GM18951 (cell line): ENCODE measurements at regions not wholly inside any gene's neighbourhood (a gene's known extent, or its start where the extent isn't known, plus 50 kb on each side); places are given as distances from the start of the nearest gene placed in this dataset.

Source experiments
- POLR2A ChIP-seq: IDR thresholded peaks from 4 replicates; pipeline ENCODE4 v1.6.1; 2011; ENCODE audit warnings: mild to moderate bottlenecking; ENCODE audit not compliant: insufficient read length, insufficient read depth; ENCODE audit errors: extremely low read depth
- in situ Hi-C: fragments of 300-500 bp; cut with MboI; formaldehyde crosslinking; loops from one replicate; pipeline ENCODE4 v1.12.0; 2022; ENCODE audit warnings: low sequenced_read_pairs, mixed read lengths, inconsistent platforms; ENCODE audit not compliant: unreplicated experiment

DNA sequence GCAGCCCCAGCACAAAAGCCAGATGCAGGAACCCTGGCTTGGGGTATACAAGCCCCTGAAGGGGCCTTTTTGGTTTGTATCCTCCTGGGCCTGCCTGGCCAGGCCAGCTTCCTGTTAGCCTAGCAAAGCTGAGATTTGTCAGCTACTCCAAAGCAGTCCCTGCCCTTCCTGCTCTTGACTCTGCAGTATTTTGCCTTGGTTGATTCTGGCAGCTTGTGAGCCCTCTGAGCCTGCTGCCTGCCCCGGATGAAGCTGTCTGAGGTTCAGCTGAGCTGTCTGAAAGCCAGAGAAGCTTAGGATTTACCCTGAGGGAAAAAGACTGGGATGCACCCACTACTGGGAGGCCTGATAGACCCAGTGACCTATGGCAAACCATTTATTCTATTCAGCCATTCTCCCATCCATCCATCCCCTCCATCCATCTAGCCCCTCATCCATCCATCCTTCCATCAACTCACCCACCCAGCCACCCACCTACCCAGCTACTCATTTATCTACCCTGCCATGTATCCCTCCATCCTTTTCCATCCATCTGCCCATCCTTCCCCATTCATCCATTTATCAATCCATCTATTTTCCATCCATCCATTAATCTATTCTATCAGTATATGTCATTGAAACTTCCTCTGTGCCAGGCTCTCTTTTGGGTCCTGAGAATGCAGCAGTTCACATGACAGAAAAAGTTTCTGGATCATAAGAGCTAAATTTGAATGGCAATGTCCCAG is 307.5 kb downstream of the DHX35 start:
- no peak for TF ChIP-seq POLR2A
- in situ Hi-C loops, result loop anchor here (25.0 kb wide), 1 partner anchor 1418 kb away; the partner anchor contains the start of gene MAFB

DNA sequence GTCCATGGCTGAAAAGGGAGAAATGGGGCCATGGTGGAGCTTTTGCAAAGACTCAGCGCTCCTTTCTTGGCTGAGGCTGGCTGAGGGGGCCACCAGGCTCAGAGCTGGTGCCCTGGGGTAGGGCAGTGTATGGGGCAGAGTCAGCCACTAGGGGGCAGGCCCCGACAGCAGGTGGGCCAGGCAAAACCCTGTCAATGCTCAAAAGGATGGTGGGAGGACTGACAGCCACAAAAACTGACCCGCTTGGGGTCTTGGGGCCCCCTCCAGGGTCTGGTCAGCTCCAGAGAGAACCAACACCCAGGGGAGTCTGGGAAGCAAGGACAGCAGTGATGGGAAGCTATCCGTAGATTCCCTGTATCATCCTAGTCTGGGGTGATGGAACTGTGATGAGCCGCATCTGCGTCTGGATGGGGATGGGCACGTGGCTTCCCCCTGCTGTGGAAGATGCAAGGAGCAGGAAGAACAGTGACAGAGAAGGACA is 306.9 kb downstream of the DHX35 start:
- in situ Hi-C loops, result loop anchor here (25.0 kb wide), 1 partner anchor 1418 kb away; the partner anchor contains the start of gene MAFB
- no peak for TF ChIP-seq POLR2A

DNA sequence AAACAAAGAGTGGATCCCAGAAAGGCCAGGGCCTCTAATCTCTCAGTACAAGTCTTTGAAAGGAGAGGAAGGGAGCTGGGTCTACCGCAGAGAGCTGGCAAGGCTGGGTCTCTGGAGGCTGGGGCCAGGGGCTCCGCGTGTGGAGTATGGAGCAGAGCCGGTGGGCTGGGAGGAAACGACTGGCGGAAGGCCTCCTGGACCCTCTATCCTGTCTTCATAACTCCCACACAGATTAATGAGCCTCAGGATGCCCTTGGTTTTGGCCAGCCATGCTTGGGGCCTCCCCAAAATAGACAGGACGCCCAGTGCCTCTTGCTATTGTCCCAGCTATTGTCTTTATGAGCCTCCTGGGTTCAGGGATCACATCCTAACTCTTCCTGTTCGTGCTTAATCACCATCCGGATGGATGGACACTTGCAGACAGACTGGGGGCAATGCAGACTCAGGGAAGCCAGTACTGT is 306.4 kb downstream of the DHX35 start:
- in situ Hi-C loops, result loop anchor here (25.0 kb wide), 1 partner anchor 1419 kb away; the partner anchor contains the start of gene MAFB

DNA sequence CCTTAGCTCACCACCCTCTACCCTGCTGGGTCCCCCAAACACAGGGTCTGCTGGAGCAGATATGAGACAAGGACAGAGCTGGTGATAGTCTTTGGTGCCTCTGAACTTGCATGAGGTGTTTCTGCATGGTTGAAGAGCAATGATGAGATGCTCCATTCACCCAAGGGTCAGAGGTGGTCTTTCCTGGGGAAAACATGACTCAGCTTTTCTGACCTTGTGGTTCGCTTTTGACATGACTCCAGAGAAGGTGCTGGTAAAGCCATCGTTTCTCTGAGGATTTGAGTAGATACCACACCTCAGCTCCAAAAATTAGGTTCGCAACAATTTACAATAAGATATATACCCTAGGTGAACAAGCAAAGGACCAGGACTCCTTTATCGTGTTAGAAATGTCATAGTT is 304.8 kb downstream of the DHX35 start:
- TF ChIP-seq POLR2A, result no peak
- in situ Hi-C loops, result loop anchor here (25.0 kb wide), 1 partner anchor 1420 kb away; the partner anchor contains the start of gene MAFB

More for the DNA sequence above, 306.4 kb downstream of the DHX35 start:
- TF ChIP-seq POLR2A, result no peak

DNA sequence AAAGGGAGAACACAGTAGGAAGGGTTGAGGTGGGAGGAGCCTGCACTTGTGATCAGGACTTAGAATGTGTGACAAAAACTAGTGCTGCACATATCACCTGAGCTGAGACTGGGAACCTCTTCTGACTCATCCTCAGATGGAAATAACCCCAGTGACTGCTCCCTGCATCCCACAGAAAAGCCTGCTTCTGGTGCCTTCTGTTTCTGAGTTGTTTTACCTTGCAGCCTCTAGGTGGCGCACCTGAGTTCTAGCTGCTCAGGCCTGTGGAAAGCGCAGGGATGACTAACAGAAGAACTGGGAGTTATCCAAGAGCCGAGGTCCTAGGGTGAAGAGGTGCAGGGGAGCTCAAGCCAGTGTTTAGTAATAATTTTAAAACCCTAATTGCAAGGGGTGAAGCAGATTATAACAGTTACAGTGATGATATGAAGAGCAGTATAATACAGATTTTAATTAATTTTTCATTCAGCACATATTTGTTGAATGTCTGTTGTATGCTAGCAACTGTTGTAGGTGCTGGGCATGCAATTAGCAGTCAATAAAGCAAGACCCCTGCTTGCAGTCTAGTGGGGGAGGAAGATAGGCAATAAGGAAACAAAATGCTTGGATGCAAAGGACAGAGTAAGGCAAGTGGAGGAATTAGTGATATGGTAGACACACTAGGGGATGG is 302.5 kb downstream of the DHX35 start:
- in situ Hi-C loops, result loop anchor here (25.0 kb wide), 1 partner anchor 1423 kb away; the partner anchor contains the start of gene MAFB

DNA sequence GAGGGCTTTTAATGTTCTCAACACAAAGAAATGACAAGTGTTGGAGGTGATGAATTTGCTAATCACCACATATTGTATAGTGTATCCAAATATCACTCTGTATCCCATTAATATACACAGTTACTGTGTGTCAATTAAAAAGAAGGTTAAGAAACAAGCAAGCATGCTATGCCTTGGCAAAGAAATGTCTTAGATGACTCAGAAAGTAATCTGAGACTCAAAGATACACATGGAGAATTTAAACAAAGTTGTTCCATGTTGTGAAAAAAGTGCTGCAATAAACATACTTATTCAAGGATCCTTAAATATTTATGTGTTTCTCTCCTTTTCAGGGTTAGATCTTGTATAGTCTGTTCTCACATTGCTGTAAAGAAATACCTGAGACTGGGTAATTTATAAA is 300.9 kb downstream of the DHX35 start:
- in situ Hi-C loops, result loop anchor here (25.0 kb wide), 1 partner anchor 1424 kb away; the partner anchor contains the start of gene MAFB
- no peak for TF ChIP-seq POLR2A

More for the DNA sequence above, 302.5 kb downstream of the DHX35 start:
- no peak for TF ChIP-seq POLR2A

DNA sequence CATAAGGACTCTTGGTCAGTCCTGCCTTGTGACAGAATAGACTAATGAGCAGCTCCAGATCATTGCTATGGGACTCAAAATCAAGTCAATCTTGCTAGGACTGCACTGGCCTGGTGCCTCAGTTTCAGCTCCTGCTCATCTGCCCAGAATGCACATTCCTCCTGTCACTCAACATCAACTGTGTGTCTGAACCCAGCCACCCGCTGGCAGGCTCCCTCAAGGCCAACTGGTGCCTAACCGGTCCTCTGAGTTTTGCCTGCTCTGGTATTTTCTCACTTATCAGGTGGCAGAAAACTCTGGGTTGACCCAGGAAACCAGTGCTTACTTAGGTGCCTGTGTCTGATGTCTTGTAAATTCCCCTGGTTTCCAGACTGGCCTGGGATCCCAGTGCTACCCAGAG is 297.7 kb downstream of the DHX35 start:
- in situ Hi-C loops, result loop anchor here (25.0 kb wide), 1 partner anchor 1427 kb away; the partner anchor contains the start of gene MAFB
- no peak for TF ChIP-seq POLR2A

DNA sequence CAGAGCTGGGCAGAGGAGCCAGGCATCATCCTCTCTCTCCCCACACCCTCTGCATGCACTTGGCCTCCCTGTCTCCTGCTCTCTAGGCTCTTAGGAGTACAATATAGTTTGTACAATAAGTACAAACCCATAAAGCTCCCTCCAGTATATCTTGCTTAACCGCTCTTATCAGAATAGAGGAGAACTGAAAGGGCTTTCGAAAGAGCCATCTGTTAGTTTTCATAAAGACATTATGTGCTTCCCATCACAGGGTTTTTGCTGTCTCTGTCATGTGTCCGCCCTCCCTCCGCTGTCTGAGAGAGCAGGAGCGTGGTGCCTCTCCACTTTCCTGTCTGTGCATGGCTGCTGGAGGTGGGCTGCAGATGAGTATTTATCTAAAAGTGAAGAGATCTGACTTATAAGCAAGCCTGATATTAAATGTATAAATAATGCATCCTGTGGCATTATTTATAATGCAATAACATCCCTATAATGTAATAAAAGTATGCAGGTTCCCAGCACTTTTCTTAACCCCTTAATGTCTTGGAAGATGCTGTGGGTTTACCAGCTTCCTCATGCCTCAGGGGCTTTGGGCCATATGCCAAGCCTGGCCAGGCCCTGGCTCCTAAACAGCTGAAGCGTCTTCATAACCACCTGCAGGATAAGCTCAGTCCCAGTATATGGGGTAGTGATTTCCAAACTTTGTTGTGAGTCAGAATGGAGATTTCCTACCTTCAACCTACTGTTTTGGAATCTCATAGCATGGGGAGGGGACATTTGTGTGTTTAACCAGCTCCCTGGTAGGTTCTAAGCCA is 297.1 kb downstream of the DHX35 start:
- no peak for TF ChIP-seq POLR2A
- in situ Hi-C loops, result loop anchor here (25.0 kb wide), 1 partner anchor 1428 kb away; the partner anchor contains the start of gene MAFB

DNA sequence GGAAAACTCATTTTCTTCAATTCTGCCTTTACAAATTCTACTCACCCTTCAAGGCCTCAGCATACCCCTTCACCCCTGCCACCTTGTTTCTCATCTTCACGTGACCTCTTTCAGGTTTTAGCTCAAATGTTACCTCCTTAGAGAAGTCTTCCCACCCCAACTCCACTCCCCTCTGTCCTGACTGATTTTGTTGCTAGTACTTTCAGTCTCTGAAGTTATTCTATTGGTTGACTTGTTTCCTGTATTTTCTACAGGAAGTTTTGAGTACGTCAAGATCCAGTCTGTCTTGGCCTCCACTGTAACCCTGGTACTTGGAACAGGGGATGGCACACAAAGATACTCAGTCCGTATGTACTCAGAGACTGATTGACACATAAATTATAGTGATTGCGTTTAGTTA is 296.1 kb downstream of the DHX35 start:
- TF ChIP-seq POLR2A, result no peak
- in situ Hi-C loops, result loop anchor here (25.0 kb wide), 1 partner anchor 1429 kb away; the partner anchor contains the start of gene MAFB

DNA sequence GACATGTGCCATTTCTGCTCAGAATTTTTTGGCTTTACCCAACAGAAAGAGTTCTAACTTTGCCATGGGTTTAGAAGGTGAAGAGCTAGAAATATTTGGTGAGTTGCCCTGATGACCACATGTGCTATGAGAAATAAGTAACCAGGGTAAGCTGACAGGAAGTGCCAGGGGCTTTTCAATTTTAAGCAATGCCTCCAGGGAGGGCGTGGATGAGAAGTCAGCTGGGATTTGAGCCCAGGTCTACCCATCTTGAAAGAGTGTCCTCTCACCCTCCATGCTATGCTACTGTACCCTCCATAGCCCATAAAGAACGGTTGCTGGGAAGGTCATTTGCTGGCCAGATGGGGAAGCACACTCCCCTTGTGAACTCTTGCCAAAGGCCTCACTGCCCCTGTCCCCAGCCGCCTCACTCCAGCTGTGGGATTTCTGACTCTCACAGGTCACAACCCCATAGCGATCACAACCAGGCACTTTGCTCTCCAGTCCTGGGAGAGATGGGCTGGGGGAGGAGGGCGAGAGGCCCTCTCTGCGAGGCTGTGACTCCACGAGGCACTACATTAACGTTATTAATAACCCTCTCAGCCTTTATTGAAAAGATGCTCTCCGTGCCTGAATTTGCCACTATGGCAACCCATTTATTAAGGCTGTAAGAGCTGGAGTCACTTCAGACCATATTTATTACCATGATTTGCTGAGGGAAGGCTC is 291.1 kb downstream of the DHX35 start:
- in situ Hi-C loops, result loop anchor here (25.0 kb wide), 1 partner anchor 1434 kb away; the partner anchor contains the start of gene MAFB
- TF ChIP-seq POLR2A, result no peak

DNA sequence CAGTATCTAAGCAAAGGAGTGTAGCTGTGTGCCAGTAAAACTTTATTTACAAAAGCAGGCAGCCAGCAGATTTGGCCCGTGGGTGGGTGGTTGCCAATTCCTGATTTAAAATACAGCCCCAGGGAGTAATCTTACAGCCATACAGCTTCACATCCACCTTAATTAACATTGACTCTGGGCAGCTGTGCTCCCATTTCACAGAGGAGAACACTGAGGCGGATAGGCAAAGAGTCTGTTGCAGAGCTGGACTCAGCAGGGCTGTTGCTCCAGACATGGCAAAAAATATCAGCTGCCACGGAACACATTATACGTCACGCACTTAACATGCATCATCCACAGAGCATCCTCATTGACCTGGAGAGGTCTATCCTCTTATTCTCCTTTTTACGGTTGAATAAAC is 289.9 kb downstream of the DHX35 start:
- in situ Hi-C loops, result loop anchor here (25.0 kb wide), 1 partner anchor 1435 kb away; the partner anchor contains the start of gene MAFB
- no peak for TF ChIP-seq POLR2A

DNA sequence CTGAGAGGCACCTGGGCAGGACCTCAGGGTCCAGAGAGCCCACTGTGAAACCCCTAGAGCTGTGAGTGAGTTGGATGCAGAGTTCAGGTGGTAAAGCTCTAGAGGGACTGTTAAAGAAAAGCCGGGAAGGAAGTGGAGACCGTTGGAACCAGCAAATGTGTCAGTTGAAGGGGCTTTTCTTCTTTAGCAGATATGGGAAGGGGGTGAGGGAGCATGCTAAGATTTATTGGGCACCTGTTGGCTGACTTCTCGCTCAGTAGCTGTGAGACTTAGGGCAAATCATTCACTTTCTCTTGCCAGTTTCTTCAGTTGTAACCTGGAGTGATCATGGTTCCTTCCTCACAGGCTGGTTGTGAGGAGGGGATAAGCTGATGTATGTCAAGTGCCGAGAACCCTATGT is 287.7 kb downstream of the DHX35 start:
- no peak for TF ChIP-seq POLR2A
- in situ Hi-C loops, result loop anchor here (25.0 kb wide), 1 partner anchor 1438 kb away; the partner anchor contains the start of gene MAFB

DNA sequence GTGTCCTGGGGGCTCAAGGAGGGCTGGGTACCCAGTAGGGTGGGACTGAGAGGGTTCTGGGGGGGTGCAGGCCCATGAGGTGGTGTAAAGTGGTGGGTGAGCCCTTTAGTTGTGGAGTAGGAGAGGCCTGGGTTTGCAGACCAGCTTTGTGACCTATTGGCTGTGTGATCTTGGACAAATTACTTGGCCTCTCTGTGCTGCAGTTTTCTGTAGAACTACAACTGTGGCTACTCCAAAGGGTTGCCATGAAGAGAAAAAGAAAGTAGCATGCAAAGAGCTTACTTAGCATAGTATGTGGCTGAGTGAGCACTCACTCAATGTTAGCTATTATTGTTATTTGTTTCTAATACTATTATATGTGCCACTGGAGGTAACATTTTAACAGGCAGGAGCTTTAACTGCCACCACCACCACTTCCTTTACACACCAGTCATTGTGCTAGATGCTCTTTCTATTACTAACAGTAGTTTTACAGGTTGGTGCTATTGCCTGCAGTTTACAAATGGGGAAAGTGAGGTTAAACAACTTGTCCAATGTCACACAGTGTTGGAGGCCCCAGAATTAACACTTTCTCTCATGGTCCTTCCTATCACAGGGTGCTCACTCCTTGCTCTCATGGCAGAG is 286.8 kb downstream of the DHX35 start:
- no peak for TF ChIP-seq POLR2A
- in situ Hi-C loops, result no loop called here
